ENCODE measurements at regions not wholly inside any gene's neighbourhood (a gene's known extent, or its start where the extent isn't known, plus 50 kb on each side); places are given as distances from the start of the nearest gene placed in this dataset.

- FAIRE-seq: no peak
Observed at GRCh38 chr7:131090188-131090587, 237.5 kb upstream of the MKLN1 start.

- no peak for FAIRE-seq
Observed at GRCh38 chr7:131090886-131091692, 236.6 kb upstream of the MKLN1 start.

GRCh38 chr7:131094685-131095084, 233.0 kb upstream of the MKLN1 start:
- no peak for FAIRE-seq

GRCh38 chr7:131095346-131095745, 232.3 kb upstream of the MKLN1 start:
- FAIRE-seq: no peak

- FAIRE-seq: no peak
Observed at GRCh38 chr7:131096267-131096927, 231.3 kb upstream of the MKLN1 start.

GRCh38 chr7:131097662-131098376, 229.9 kb upstream of the MKLN1 start:
- no peak for FAIRE-seq

GRCh38 chr7:131098527-131098926, 229.1 kb upstream of the MKLN1 start:
- no peak for FAIRE-seq

- no peak for FAIRE-seq
Observed at GRCh38 chr7:131100357-131101054, 227.2 kb upstream of the MKLN1 start.

GRCh38 chr7:131103997-131104396, 223.7 kb upstream of the MKLN1 start:
- no peak for FAIRE-seq

GRCh38 chr7:131104596-131105293, 222.9 kb upstream of the MKLN1 start:
- no peak for FAIRE-seq

- FAIRE-seq: no peak
Observed at GRCh38 chr7:131105294-131105798, 222.3 kb upstream of the MKLN1 start.

- no peak for FAIRE-seq
Observed at GRCh38 chr7:131105799-131106680, 221.6 kb upstream of the MKLN1 start.

- no peak for FAIRE-seq
Observed at GRCh38 chr7:131106681-131107336, 220.9 kb upstream of the MKLN1 start.

- FAIRE-seq: no peak
Observed at GRCh38 chr7:131107337-131108211, 220.1 kb upstream of the MKLN1 start.

GRCh38 chr7:131108212-131108940, 219.3 kb upstream of the MKLN1 start:
- no peak for FAIRE-seq

- no peak for FAIRE-seq
Observed at GRCh38 chr7:131109011-131109758, 218.5 kb upstream of the MKLN1 start.

- FAIRE-seq: no peak
Observed at GRCh38 chr7:131109759-131110296, 217.8 kb upstream of the MKLN1 start.
